ENCODE measurements at regions not wholly inside any gene's neighbourhood (a gene's known extent, or its start where the extent isn't known, plus 50 kb on each side); places are given as distances from the start of the nearest gene placed in this dataset.
"Not testable (repeated sequence)": the region's sequence is repeated elsewhere in the genome, so short reads cannot be mapped to it uniquely, and the experiment has no call there.

DNA sequence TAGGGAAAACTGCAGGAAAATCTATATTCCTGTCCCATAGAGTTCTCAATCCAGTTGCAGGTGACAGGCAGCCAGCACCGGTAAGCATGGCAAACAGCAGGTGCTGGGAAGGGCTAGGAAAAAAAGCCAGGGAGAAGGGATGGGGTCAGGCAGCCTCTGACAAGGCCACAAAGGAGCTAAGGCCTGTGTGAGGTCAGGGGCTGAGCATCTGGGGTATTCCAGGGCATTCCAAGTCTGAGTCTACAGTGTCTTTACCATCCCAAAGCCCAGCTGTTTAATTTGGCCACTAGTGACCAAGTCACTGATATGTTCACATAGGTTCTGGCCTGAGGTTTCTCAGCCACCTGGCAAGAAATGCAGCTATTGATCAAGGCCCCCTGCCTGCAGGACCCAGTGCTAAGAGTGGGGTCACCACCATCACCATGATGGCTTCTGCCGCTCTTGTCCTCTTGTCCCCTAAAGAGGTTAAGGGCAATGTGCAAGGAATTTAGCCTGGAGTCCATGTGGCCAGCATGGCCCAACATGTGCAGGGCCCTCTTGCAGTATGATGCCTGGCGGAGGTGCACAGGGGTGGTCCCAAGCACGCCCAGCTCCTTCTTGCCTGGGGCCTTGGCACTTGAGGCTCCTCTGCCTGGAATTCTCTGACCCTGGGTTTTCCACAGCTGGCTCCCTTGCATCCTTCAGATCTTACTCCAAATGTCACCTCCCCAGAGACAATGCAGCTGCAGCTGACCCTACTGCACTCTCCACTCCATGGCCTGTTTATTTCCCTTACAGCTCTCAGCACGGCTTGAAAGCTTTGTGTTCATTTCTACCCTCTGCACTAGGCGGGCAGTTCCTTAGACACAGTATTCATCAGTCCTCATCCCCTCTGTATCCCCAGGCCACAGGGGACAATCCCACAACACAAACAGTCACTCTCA is 213.1 kb downstream of the MSX2 start:
- no peak overlapping the region for H3K4me3 ChIP-seq (ENCODE audit: low read depth, low read length)
- TF ChIP-seq, protein P1, sequence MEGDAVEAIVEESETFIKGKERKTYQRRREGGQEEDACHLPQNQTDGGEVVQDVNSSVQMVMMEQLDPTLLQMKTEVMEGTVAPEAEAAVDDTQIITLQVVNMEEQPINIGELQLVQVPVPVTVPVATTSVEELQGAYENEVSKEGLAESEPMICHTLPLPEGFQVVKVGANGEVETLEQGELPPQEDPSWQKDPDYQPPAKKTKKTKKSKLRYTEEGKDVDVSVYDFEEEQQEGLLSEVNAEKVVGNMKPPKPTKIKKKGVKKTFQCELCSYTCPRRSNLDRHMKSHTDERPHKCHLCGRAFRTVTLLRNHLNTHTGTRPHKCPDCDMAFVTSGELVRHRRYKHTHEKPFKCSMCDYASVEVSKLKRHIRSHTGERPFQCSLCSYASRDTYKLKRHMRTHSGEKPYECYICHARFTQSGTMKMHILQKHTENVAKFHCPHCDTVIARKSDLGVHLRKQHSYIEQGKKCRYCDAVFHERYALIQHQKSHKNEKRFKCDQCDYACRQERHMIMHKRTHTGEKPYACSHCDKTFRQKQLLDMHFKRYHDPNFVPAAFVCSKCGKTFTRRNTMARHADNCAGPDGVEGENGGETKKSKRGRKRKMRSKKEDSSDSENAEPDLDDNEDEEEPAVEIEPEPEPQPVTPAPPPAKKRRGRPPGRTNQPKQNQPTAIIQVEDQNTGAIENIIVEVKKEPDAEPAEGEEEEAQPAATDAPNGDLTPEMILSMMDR (IDR thresholded peaks at IDR 0.05; ENCODE audit: low read depth, low read length) = no peak

DNA sequence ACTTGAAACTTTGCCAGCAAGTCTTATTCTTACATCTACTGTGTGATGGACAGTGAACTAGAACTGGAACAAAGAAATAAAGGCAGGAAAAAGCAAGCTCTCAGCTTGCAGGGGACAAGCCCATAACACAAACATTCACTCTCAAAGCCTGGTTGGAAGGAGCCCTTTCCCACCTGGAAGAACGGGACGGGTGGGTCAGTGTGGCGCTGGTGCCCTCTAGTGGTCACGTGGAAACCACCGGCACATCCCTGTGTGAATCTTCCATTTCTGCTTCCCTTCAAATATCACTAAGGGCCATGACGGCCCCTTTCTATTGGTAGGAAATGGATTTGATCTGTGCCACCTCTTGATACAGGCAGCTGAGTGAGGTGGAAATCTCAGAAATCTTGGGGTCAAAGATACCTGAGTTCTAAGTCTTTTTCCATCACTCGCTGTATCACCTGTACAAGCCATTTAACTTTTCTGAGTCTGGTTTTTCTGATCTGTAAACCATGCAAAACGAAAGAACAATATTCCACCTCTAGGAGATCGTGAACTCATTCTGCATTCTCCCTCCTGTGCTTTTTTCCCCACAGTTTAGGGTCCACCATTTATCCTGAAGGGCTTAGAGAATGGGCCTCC is 211.6 kb downstream of the MSX2 start:
- TF ChIP-seq, protein P1 (IDR thresholded peaks at IDR 0.05; ENCODE audit: low read depth, low read length) = peak; percentile 92
- no peak overlapping the region for H3K4me3 ChIP-seq (ENCODE audit: low read depth, low read length)

DNA sequence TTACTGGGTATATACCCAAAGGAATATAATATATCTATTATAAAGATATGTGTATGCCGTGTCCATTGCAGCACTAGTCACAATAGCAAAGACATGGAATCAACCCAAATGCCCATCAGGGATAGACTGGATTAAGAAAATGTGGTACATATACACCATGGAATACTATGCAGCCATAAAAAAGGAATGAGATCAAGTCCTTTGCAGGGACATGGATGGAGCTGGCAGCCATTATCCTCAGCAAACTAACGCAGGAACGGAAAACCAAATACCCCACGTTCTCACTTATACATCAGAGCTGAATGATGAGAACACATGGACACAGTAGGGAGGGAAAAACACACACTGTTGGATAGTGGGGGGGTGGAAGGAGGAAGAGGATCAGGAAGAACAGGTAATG is 206.7 kb downstream of the MSX2 start:
- not testable (repeated sequence) for H3K4me3 ChIP-seq (ENCODE audit: low read depth, low read length)

DNA sequence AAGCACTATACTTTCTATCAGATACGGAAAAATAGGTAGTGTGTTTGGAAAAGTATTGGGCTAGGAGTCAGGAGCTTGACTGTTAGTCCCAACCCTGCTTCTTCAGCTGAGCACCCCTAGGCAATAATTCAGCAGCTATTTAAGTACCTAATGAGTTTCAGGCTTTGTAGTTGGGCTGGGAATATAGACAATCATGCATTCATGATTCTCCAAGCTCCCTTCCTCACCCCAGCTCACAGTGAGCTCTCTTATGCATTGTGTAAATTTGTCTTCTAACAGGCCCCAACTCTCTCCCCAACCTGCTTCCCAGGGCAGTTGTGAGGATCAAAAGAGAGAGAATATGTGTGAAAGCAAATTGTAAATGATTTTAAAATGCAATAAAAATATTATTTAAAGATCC is 201.2 kb downstream of the MSX2 start:
- TF ChIP-seq, protein P1 (IDR thresholded peaks at IDR 0.05; ENCODE audit: low read depth, low read length) = no peak
- no peak overlapping the region for H3K4me3 ChIP-seq (ENCODE audit: low read depth, low read length)

DNA sequence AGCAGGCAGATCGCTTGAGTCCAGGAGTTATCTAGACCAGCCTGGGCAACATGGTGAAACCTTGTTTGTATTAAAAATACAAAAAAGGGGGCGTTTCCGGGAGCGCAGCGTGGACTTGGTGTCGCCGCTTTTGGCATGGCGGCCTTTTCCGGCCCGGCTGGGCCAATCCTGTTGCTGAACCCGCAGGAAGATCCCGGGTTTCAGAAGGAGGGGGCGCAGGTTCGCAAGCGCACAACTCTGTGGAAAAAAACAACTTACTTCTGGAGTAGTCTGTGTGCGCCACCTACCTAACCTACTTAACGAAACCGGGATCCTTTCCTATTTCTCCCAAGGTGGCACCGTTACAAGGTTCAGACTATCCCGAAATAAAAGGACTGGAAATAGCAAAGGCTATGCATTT is 198.6 kb downstream of the MSX2 start:
- TF ChIP-seq, protein P1 (IDR thresholded peaks at IDR 0.05; ENCODE audit: low read depth, low read length) = no peak
- no peak overlapping the region for H3K4me3 ChIP-seq (ENCODE audit: low read depth, low read length)

DNA sequence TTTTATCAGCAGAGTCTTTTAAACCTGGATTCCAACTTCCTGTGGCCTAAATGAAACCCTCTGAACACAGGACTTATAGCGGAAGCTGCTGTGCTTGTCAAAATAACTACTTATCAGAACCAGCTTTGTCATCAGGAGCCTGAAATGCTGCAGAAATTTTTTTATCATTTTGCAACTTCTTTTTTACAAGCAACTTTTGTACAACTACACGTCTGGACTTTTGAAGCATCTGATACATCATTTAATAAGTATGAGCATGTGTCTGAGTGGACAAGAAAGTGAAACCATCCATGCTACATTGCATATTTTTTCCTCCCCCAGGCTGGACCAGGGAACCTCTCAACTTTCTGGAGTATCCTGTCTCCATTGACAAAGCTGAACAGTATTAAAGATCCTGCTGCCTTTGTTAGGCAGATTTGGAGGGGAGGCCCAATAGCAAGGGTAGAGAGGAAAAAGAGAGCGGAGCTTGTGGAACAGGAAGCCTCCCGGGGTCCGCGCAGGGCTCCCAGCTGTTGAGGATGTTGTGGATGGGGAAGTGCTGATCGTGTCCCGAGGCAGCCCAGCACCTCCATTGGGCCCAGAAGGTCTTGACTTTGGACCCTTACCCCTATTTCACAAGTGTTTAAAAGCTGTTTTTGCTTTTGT is 196.6 kb downstream of the MSX2 start:
- TF ChIP-seq, protein P1 (IDR thresholded peaks at IDR 0.05; ENCODE audit: low read depth, low read length) = no peak
- peak overlapping the region; percentile 23; the same call in 1 of the 2 replicates for H3K4me3 ChIP-seq (ENCODE audit: low read depth, low read length)

DNA sequence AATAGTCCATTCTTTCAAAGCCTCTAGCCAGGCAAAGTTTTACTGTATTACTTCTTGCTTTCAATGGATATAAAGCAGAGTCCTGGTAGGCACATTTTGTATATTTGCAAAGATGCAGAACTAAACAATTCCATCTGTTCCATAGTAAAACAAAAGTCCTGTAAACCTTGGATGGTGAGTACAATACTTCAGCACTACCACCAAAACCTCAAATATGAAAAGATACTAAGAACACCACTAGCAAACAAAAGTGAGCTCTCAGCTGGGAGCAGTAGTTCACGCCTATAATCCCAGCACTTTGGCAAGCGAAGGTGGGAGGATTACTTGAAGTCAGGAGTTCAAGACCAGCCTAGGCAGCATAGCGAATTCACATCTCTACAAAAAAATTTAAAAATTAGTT is 195.0 kb downstream of the MSX2 start:
- TF ChIP-seq, protein P1 (IDR thresholded peaks at IDR 0.05; ENCODE audit: low read depth, low read length) = no peak
- no peak overlapping the region for H3K4me3 ChIP-seq (ENCODE audit: low read depth, low read length)
